HEK293T (cell line): ENCODE measurements at regions not wholly inside any gene's neighbourhood (a gene's known extent, or its start where the extent isn't known, plus 50 kb on each side); places are given as distances from the start of the nearest gene placed in this dataset.

Experiments used
- CTCF ChIA-PET: fragments of 350-600 bp; formaldehyde crosslinking; extraction: SDS; loops from one replicate; lab custom pipeline; 2021; ENCODE audit warnings: antibody characterized with exemption, inconsistent platforms; lab: Yijun Ruan, JAX
- POLR2A ChIA-PET: fragments of 350-600 bp; formaldehyde crosslinking; extraction: SDS; loops from one replicate; lab custom pipeline; 2020; ENCODE audit warnings: antibody characterized with exemption, inconsistent platforms; lab: Yijun Ruan, JAX
- DNase-seq: peaks from one replicate; pipeline ENCODE4 v3.0.0; 2012; ENCODE audit warnings: mixed read lengths; ENCODE audit errors: extremely low spot score
- ARNT ChIP-seq: fragments of 450-650 bp; IDR thresholded peaks from 2 replicates; pipeline ENCODE4 v1.6.1; 2017; ENCODE audit warnings: mild to moderate bottlenecking
- BHLHE40 ChIP-seq: fragments of 450-650 bp; IDR thresholded peaks from 2 replicates; pipeline ENCODE4 v1.6.1; 2016; ENCODE audit warnings: mild to moderate bottlenecking, moderate library complexity, borderline replicate concordance
- CTBP1 ChIP-seq: fragments of 450-650 bp; IDR thresholded peaks from 2 replicates; pipeline ENCODE4 v1.6.1; 2016; ENCODE audit warnings: borderline replicate concordance
- ELF4 ChIP-seq: fragments of 450-650 bp; IDR thresholded peaks from 2 replicates; pipeline ENCODE4 v1.6.1; 2017; ENCODE audit warnings: antibody characterized with exemption
- FOXA1 ChIP-seq: fragments of 450-650 bp; IDR thresholded peaks from 2 replicates; pipeline ENCODE4 v1.6.1; 2016; ENCODE audit warnings: mild to moderate bottlenecking
- FOXK2 ChIP-seq: fragments of 450-650 bp; IDR thresholded peaks from 2 replicates; pipeline ENCODE4 v1.6.1; 2016; ENCODE audit warnings: mild to moderate bottlenecking
- FOXM1 ChIP-seq: fragments of 450-650 bp; IDR thresholded peaks from 2 replicates; pipeline ENCODE4 v1.6.1; 2017; ENCODE audit warnings: mild to moderate bottlenecking, borderline replicate concordance
- HDGF ChIP-seq: fragments of 450-650 bp; IDR thresholded peaks from 2 replicates; pipeline ENCODE4 v1.6.1; 2017; ENCODE audit warnings: antibody characterized with exemption, borderline replicate concordance
- L3MBTL2 ChIP-seq: fragments of 450-650 bp; conservative IDR thresholded peaks from 2 replicates; pipeline ENCODE4 v1.6.1; 2016; ENCODE audit warnings: mild to moderate bottlenecking
- LEF1 ChIP-seq: fragments of 450-650 bp; IDR thresholded peaks from 2 replicates; pipeline ENCODE4 v1.6.1; 2017; ENCODE audit warnings: mild to moderate bottlenecking, borderline replicate concordance
- NFRKB ChIP-seq: fragments of 450-650 bp; IDR thresholded peaks from 2 replicates; pipeline ENCODE4 v1.6.1; 2016; ENCODE audit warnings: mild to moderate bottlenecking, moderate library complexity
- PKNOX1 ChIP-seq: fragments of 450-650 bp; IDR thresholded peaks from 2 replicates; pipeline ENCODE4 v1.6.1; 2016
- SP1 ChIP-seq: fragments of 450-650 bp; IDR thresholded peaks from 2 replicates; pipeline ENCODE4 v1.6.1; 2017
- SUZ12 ChIP-seq: fragments of 450-650 bp; IDR thresholded peaks from 2 replicates; pipeline ENCODE4 v1.6.1; 2016; ENCODE audit warnings: mild to moderate bottlenecking
- TARDBP ChIP-seq: fragments of 450-650 bp; IDR thresholded peaks from 2 replicates; pipeline ENCODE4 v1.6.1; 2016
- ZNF384 ChIP-seq: fragments of 450-650 bp; IDR thresholded peaks from 2 replicates; pipeline ENCODE4 v1.6.1; 2016

GRCh38 chr10:120650705-120651399 is 193.8 kb downstream of the PLPP4 start:
- ChIA-PET CTCF (no interaction called here), POLR2A (no interaction called here)
- TF ChIP-seq HDGF (no peak), FOXK2 (no peak), ELF4 (no peak), FOXM1 (no peak), FOXA1 (no peak), L3MBTL2 (no peak), SP1 (no peak), BHLHE40 (no peak), CTBP1 (no peak), LEF1 (no peak), TARDBP (no peak)
- no peak for DNase-seq

GRCh38 chr10:120656107-120656506 is 195.1 kb upstream of the WDR11 start:
- ChIA-PET POLR2A (no interaction called here), CTCF (no interaction called here)
- DNase-seq: no peak
- TF ChIP-seq SUZ12 (no peak), ARNT (no peak), NFRKB (no peak), FOXA1 (no peak), SP1 (no peak), BHLHE40 (no peak), HDGF (no peak), CTBP1 (no peak), FOXK2 (no peak), L3MBTL2 (no peak), PKNOX1 (no peak), TARDBP (no peak), FOXM1 (no peak), ZNF384 (no peak), LEF1 (no peak), ELF4 (no peak)

GRCh38 chr10:120657371-120657770 is 193.8 kb upstream of the WDR11 start:
- POLR2A ChIA-PET: no interaction called here
- TF ChIP-seq FOXA1 (no peak), SUZ12 (no peak), CTBP1 (no peak), NFRKB (no peak), BHLHE40 (no peak), HDGF (no peak), L3MBTL2 (no peak)

GRCh38 chr10:120658943-120659885 is 191.9 kb upstream of the WDR11 start:
- POLR2A ChIA-PET: no interaction called here
- CTCF ChIA-PET: no interaction called here
- DNase-seq: no peak
- no peak for TF ChIP-seq FOXK2
- no peak for TF ChIP-seq LEF1
- no peak for TF ChIP-seq SP1
- TF ChIP-seq FOXM1: no peak
- TF ChIP-seq CTBP1: no peak
- TF ChIP-seq HDGF: no peak
- no peak for TF ChIP-seq SUZ12
- TF ChIP-seq BHLHE40: no peak
- no peak for TF ChIP-seq FOXA1
- no peak for TF ChIP-seq TARDBP
- TF ChIP-seq ARNT: no peak
- TF ChIP-seq NFRKB: no peak
- TF ChIP-seq PKNOX1: no peak
- TF ChIP-seq ELF4: no peak
- TF ChIP-seq L3MBTL2: no peak
- no peak for TF ChIP-seq ZNF384

More at GRCh38 chr10:120657371-120657770, 193.8 kb upstream of the WDR11 start:
- no peak for DNase-seq
- CTCF ChIA-PET: no interaction called here

- ChIA-PET CTCF (no interaction called here), POLR2A (no interaction called here)
- TF ChIP-seq BHLHE40 (no peak), HDGF (no peak), SUZ12 (no peak), TARDBP (no peak), SP1 (no peak), FOXM1 (no peak)
These were observed 184.9 kb upstream of the WDR11 start for GRCh38 chr10:120666308-120666707.

GRCh38 chr10:120667276-120667675 is 183.9 kb upstream of the WDR11 start:
- no peak for DNase-seq
- POLR2A ChIA-PET: no interaction called here
- TF ChIP-seq BHLHE40 (no peak), L3MBTL2 (no peak)
- CTCF ChIA-PET: no interaction called here

More at GRCh38 chr10:120666308-120666707, 184.9 kb upstream of the WDR11 start:
- DNase-seq: no peak
